Right atrium auricular region (tissue), 2 donors: ENCODE measurements at regions not wholly inside any gene's neighbourhood (a gene's known extent, or its start where the extent isn't known, plus 50 kb on each side); places are given as distances from the start of the nearest gene placed in this dataset.

Experiments used
- DNase-seq: peaks from one replicate; pipeline ENCODE4 v3.0.0-alpha.2; 2019; ENCODE audit warnings: low spot score
- H3K27ac ChIP-seq, 2 donors: fragments of 200-600 bp; sonication (generic); 1 replicate in 1 of 2; 2 replicates in 1 of 2; pipeline ENCODE4 v1.5.1; 2016 to 2019
- H3K27me3 ChIP-seq, 2 donors: fragments of 200-600 bp; sonication (generic); one replicate each; pipeline versions ENCODE4 v1.5.1 to v1.6.0; 2017 to 2019
- H3K36me3 ChIP-seq: fragments of 200-600 bp; sonication (generic); one replicate; pipeline ENCODE4 v1.5.1; 2016
- H3K4me1 ChIP-seq, 2 donors: fragments of 200-600 bp; sonication (generic); one replicate each; pipeline versions ENCODE4 v1.5.1 to v1.6.0; 2017 to 2019
- H3K4me3 ChIP-seq, 2 donors: fragments of 200-600 bp; sonication (generic); 1 replicate in 1 of 2; 2 replicates in 1 of 2; pipeline ENCODE4 v1.5.1; 2017 to 2019; ENCODE audit warnings: mild to moderate bottlenecking in 1 of 2, moderate library complexity in 1 of 2
- H3K9me3 ChIP-seq, 2 donors: fragments of 200-600 bp; sonication (generic); one replicate each; pipeline ENCODE4 v1.5.1; 2019
- CTCF ChIP-seq, 2 donors: fragments of 200-600 bp; sonication (generic); IDR thresholded peaks; one replicate each; pipeline ENCODE4 v1.5.1; 2019; ENCODE audit warnings: antibody characterized with exemption in 2 of 2

DNA sequence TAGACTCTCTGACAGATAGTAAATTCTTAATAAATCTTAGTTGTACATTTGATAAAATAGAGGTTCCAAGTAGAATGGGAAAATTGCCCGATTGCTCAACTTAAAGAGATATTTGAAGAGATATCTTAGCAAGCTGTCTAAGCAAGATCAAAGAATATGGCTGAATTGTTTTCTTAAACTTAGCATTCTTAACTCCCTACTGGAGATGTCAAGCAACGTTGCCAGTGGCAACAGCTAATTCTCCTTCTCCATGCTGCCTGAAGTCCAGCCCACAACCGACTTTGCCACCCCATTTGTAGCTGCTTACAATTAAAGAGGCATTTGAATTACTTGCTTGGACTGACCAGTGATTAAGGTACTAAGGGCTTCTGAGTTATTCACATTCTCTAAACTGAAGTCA, 94.4 kb downstream of the FAM181B start:
- no peak for DNase-seq
- no peaks in the 10 kb centered on the region for H3K27me3 ChIP-seq
- TF ChIP-seq CTCF (IDR thresholded peaks at IDR 0.05), result no peak
- H3K4me1 ChIP-seq, result no peaks in the 10 kb centered on the region
- no peak overlapping the region for H3K4me3 ChIP-seq
- no peak overlapping the region for H3K27ac ChIP-seq
- no peaks in the 10 kb centered on the region for H3K9me3 ChIP-seq
- no peaks in the 10 kb centered on the region for H3K36me3 ChIP-seq

DNA sequence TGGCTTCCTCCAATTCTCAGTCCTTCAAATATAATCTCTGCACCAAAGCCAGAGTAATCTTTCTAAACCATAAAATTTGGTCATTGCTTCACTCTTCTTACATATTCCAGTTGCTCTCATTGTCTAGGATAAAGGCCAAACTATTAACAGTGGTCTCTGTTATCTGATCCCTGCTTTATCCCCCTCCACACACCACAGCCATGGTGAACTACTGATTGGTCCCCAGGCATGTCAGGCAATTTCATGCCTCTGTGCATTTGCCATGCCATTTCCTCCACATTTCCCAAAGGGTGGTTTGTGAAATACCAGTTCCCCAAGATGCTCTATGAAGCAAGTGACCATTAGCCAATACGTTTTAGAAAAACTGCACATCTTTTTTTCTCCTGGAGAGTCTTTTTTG, 97.0 kb downstream of the FAM181B start:
- TF ChIP-seq CTCF (IDR thresholded peaks at IDR 0.05), result no peak
- H3K9me3 ChIP-seq, result no peaks in the 10 kb centered on the region

GRCh38 chr11:82634091-82634490, 99.6 kb downstream of the FAM181B start:
- H3K27ac ChIP-seq, result no peak overlapping the region
- H3K4me1 ChIP-seq, result no peaks in the 10 kb centered on the region
- TF ChIP-seq CTCF (IDR thresholded peaks at IDR 0.05), result no peak
- peaks cover 0 to 2% of the 10 kb centered on the region in 2 donors for H3K9me3 ChIP-seq
- H3K36me3 ChIP-seq, result no peaks in the 10 kb centered on the region
- H3K27me3 ChIP-seq, result no peaks in the 10 kb centered on the region
- no peak overlapping the region for H3K4me3 ChIP-seq
- no peak for DNase-seq

More for the DNA sequence above, 97.0 kb downstream of the FAM181B start:
- no peak for DNase-seq
- Histone ChIP-seq H3K4me1 (no peaks in the 10 kb centered on the region), H3K27me3 (no peaks in the 10 kb centered on the region), H3K36me3 (no peaks in the 10 kb centered on the region), H3K27ac (no peak overlapping the region), H3K4me3 (no peak overlapping the region)

DNA sequence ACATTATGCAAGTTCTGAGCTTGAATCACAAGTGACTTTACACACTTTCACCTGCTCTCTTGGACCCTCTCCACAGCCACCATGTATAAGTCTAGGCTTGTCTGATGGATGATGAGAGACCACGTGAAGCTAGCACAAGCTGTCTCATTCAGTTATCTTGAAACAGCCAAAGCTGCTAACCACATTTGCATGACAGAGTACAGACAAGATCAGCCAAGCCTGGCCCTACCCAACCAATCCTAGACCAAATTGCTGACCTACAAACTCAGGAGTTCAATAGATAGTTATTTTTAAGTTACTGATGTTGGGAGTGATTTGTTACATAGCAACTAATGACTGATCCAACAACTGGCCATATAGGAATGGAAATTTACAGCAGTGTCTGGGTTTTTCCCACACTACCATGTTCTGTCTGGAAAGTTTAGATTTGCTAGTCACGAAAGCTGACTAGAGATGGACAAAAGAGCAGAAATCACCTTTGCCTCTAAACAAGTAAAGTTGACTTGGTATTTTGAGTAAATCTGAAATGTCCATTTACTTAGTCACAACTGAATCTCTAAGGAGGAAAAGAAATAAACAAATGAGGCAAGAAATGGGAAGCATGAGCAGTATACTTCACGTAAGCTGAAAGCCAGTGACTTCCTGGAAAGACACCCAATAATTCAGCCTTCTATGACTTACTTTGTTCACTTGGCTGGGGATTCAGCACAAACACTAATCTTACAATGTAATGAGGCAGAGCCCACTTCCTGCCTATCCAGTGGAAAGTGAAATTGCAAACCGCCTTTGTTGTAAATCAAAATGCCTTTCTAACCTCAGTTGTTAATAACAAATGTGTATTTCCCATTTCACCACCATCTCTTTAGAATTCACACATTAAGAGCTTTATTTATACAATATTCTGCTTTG, 101.7 kb downstream of the FAM181B start:
- H3K27ac ChIP-seq, result no peak overlapping the region
- H3K4me3 ChIP-seq, result no peak overlapping the region
- H3K4me1 ChIP-seq, result no peaks in the 10 kb centered on the region
- no peak for DNase-seq
- no peak for TF ChIP-seq CTCF (IDR thresholded peaks at IDR 0.05)
- no peaks in the 10 kb centered on the region for H3K27me3 ChIP-seq
- H3K9me3 ChIP-seq, result peaks cover 0 to 4% of the 10 kb centered on the region in 2 donors
- no peaks in the 10 kb centered on the region for H3K36me3 ChIP-seq

DNA sequence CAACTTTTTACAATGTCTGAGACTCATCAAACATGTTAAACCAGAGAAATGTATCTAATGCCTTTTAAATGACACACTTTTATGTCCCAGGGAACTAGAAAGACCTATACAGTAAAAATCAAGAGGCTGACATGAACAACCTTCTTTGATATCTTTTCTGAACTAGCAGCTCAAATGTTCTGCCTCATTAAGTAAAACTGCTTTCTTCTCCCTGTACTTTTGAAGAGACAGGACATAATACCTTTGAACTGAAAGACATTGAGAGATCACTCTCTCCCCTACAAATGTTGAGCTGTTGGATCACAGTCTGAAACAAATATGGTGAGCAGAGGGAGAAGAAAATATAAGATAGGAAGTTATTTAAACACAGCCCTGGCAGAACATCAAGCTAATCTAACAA, 123.0 kb downstream of the FAM181B start:
- Histone ChIP-seq H3K9me3 (no peaks in the 10 kb centered on the region), H3K27me3 (no peaks in the 10 kb centered on the region), H3K4me3 (no peak overlapping the region), H3K36me3 (no peaks in the 10 kb centered on the region), H3K4me1 (no peaks in the 10 kb centered on the region), H3K27ac (no peak overlapping the region)
- TF ChIP-seq CTCF (IDR thresholded peaks at IDR 0.05), result no peak
- DNase-seq, result no peak

DNA sequence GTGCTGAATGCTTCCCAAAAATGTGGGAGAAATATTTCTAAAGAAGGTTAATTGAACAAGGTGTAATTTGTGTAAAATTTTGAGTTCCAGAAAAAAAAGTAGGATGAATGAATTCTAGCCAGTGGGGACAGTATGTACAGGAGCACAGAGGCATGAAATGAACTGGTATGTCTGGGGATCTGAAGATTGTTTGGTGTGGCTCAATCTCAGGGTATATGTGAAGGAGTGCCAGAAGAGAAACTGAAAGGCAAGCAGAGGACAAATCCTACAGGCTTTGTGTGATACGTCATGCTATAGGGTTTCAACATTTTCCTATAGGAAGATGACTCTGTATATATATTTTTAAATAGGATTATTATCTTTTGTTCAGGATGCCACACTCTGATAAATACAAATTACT, 126.9 kb downstream of the FAM181B start:
- no peaks in the 10 kb centered on the region for H3K27me3 ChIP-seq
- no peak overlapping the region for H3K4me3 ChIP-seq
- no peaks in the 10 kb centered on the region for H3K4me1 ChIP-seq
- no peaks in the 10 kb centered on the region for H3K36me3 ChIP-seq
- no peak for TF ChIP-seq CTCF (IDR thresholded peaks at IDR 0.05)
- no peaks in the 10 kb centered on the region for H3K9me3 ChIP-seq
- no peak overlapping the region for H3K27ac ChIP-seq
- no peak for DNase-seq
